ENCODE measurements at regions not wholly inside any gene's neighbourhood (a gene's known extent, or its start where the extent isn't known, plus 50 kb on each side); places are given as distances from the start of the nearest gene placed in this dataset.

GRCh38 chr12:125873016-125873415, 807.8 kb downstream of the AACS start:
- no peak for DNase-seq (ENCODE audit: low read depth in 2 of 2)

GRCh38 chr12:125878483-125878882, 813.2 kb downstream of the AACS start:
- no peak for DNase-seq (ENCODE audit: low read depth in 2 of 2)

- DNase-seq (ENCODE audit: low read depth in 2 of 2), result no peak
Observed at GRCh38 chr12:125882141-125882540, 816.9 kb downstream of the AACS start.

GRCh38 chr12:125888921-125889320, 823.7 kb downstream of the AACS start:
- no peak for DNase-seq (ENCODE audit: low read depth in 2 of 2)

GRCh38 chr12:125889742-125890141, 824.5 kb downstream of the AACS start:
- DNase-seq (ENCODE audit: low read depth in 2 of 2), result no peak

GRCh38 chr12:125890366-125890905, 825.2 kb downstream of the AACS start:
- DNase-seq (ENCODE audit: low read depth in 2 of 2), result no peak

- DNase-seq (ENCODE audit: low read depth in 2 of 2), result no peak
Observed at GRCh38 chr12:125890971-125891370, 825.7 kb downstream of the AACS start.

GRCh38 chr12:125892276-125892675, 827.0 kb downstream of the AACS start:
- no peak for DNase-seq (ENCODE audit: low read depth in 2 of 2)

- DNase-seq (ENCODE audit: low read depth in 2 of 2), result no peak
Observed at GRCh38 chr12:125902991-125903390, 837.8 kb downstream of the AACS start.

GRCh38 chr12:125907351-125907750, 842.1 kb downstream of the AACS start:
- no peak for DNase-seq (ENCODE audit: low read depth in 2 of 2)

- DNase-seq (ENCODE audit: low read depth in 2 of 2), result no peak
Observed at GRCh38 chr12:125919856-125920470, 854.7 kb downstream of the AACS start.

GRCh38 chr12:125922330-125922729, 857.1 kb downstream of the AACS start:
- no peak for DNase-seq (ENCODE audit: low read depth in 2 of 2)

GRCh38 chr12:125936502-125936901, 871.3 kb downstream of the AACS start:
- DNase-seq (ENCODE audit: low read depth in 2 of 2), result no peak

GRCh38 chr12:125944446-125944845, 879.2 kb downstream of the AACS start:
- no peak for DNase-seq (ENCODE audit: low read depth in 2 of 2)

GRCh38 chr12:125949471-125949870, 884.2 kb downstream of the AACS start:
- no peak for DNase-seq (ENCODE audit: low read depth in 2 of 2)

- no peak for DNase-seq (ENCODE audit: low read depth in 2 of 2)
Observed at GRCh38 chr12:125954362-125954761, 889.1 kb downstream of the AACS start.

GRCh38 chr12:125956186-125956585, 891.0 kb downstream of the AACS start:
- no peak for DNase-seq (ENCODE audit: low read depth in 2 of 2)

GRCh38 chr12:125966641-125967040, 901.4 kb downstream of the AACS start:
- DNase-seq (ENCODE audit: low read depth in 2 of 2), result no peak

- DNase-seq (ENCODE audit: low read depth in 2 of 2), result no peak
Observed at GRCh38 chr12:125968413-125968812, 903.2 kb downstream of the AACS start.

- DNase-seq (ENCODE audit: low read depth in 2 of 2), result no peak
Observed at GRCh38 chr12:125971981-125972380, 906.7 kb downstream of the AACS start.

- DNase-seq (ENCODE audit: low read depth in 2 of 2), result no peak
Observed at GRCh38 chr12:125978286-125978685, 913.1 kb downstream of the AACS start.

- no peak for DNase-seq (ENCODE audit: low read depth in 2 of 2)
Observed at GRCh38 chr12:125981610-125982253, 916.5 kb downstream of the AACS start.

GRCh38 chr12:125983094-125983783, 918.0 kb downstream of the AACS start:
- DNase-seq (ENCODE audit: low read depth in 2 of 2), result no peak
